Activated CD4-positive, alpha-beta T cell treated with anti-CD3 and anti-CD28 coated beads for 4 hours (primary cell): ENCODE measurements at regions not wholly inside any gene's neighbourhood (a gene's known extent, or its start where the extent isn't known, plus 50 kb on each side); places are given as distances from the start of the nearest gene placed in this dataset.

Experiments used
- DNase-seq, 2 donors: peaks; one replicate each; pipeline ENCODE4 v3.0.0-alpha.2; 2020

GRCh38 chr3:140748-141330 lies 55.7 kb upstream of the CHL1 start:
- DNase-seq: no peak
